ENCODE measurements at regions not wholly inside any gene's neighbourhood (a gene's known extent, or its start where the extent isn't known, plus 50 kb on each side); places are given as distances from the start of the nearest gene placed in this dataset.

DNA sequence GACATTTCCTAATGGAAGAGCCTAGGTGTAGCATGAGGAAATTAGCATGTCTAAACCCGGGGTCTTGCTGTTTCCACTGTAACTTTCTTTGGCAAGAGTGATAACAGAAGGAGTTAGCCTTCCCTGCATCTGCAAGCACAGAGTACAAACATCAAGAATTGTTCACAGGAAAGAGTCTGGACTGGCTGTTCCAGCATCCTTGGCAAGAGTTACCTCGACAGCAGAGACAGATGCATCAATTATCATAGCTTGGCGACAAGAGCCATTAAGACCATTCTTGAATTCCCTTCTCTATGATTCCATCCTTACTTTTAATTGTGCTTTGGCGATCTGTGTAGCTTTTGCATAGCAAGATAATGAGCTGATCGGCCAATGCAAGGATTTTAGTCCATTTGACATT is 82.8 kb upstream of the RALGPS2 start:
- ATAC-seq = no peak
- 58% methylated on average over 5 of the region's 5 CpGs for WGBS (ENCODE audit: missing lambda C conversion rate)

GRCh38 chr1:178643349-178643748 is 81.7 kb upstream of the RALGPS2 start:
- ChIA-PET POLR2A (no interaction called here), CTCF (interaction anchor here (1.1 to 1.3 kb wide), 2 partner anchors 14 to 26 kb away, joined by 3 to 5 read pairs; no protein-coding TSS in a partner anchor)
- 87% methylated on average over 4 of the region's 4 CpGs for WGBS (ENCODE audit: missing lambda C conversion rate)
- Histone ChIP-seq H3K4me2 (no peak overlapping the region), H3K4me3 (no peak overlapping the region), H3K9me3 (no peaks in the 10 kb centered on the region), H3K4me1 (peaks cover 8% of the 10 kb centered on the region; the same call in 1 of the 3 replicates), H3K27ac (no peak overlapping the region)
- ATAC-seq (no peak), FAIRE-seq (no peak), DNase-seq (ENCODE audit: low read depth in 1 of 2, low spot score in 1 of 2) (no peak)
- TF ChIP-seq CBX8 (IDR thresholded peaks at IDR 0.05) = no peak
- no peak for TF ChIP-seq POLR2AphosphoS2 (conservative IDR thresholded peaks at IDR 0.05; ENCODE audit: low read length)
- TF ChIP-seq EP300 (IDR thresholded peaks at IDR 0.05) = no peak
- no peak for TF ChIP-seq MYC (IDR thresholded peaks at IDR 0.05; ENCODE audit: borderline replicate concordance, low read length)
- TF ChIP-seq ZNF302 (CRISPR knock-in tag; IDR thresholded peaks at IDR 0.05) = no peak

More for the DNA sequence above, 82.8 kb upstream of the RALGPS2 start:
- ChIA-PET POLR2A (no interaction called here), CTCF (interaction anchor here (1.3 kb wide), 1 partner anchor 13 kb away, joined by 3 read pairs; no protein-coding TSS in a partner anchor)
- H3K4me3 ChIP-seq = no peak overlapping the region
- no peak overlapping the region for H3K4me2 ChIP-seq
- H3K27ac ChIP-seq = no peak overlapping the region
- no peaks in the 10 kb centered on the region for H3K9me3 ChIP-seq
- TF ChIP-seq MAX (IDR thresholded peaks at IDR 0.05) (no peak), USF2 (IDR thresholded peaks at IDR 0.05) (no peak), FOSB (CRISPR knock-in tag; IDR thresholded peaks at IDR 0.05) (no peak), CBX8 (IDR thresholded peaks at IDR 0.05) (no peak), MYC (IDR thresholded peaks at IDR 0.05; ENCODE audit: borderline replicate concordance, low read length) (no peak), FOSL2 (IDR thresholded peaks at IDR 0.05) (no peak), FOSL2 (CRISPR knock-in tag; IDR thresholded peaks at IDR 0.05) (no peak), NFE2L2 (conservative IDR thresholded peaks at IDR 0.05; ENCODE audit: low read length) (no peak), KDM1A (IDR thresholded peaks at IDR 0.05; ENCODE audit: low read depth) (no peak), ZSCAN20 (CRISPR knock-in tag; IDR thresholded peaks at IDR 0.05) (no peak), TFCP2L1 (CRISPR knock-in tag; IDR thresholded peaks at IDR 0.05) (no peak), RNF2 (IDR thresholded peaks at IDR 0.05; ENCODE audit: borderline replicate concordance, low read depth) (no peak), CHD4 (IDR thresholded peaks at IDR 0.05; ENCODE audit: borderline replicate concordance) (no peak), POLR2A (IDR thresholded peaks at IDR 0.05; ENCODE audit: low read length) (no peak), CBX2 (IDR thresholded peaks at IDR 0.05; ENCODE audit: borderline replicate concordance, low read depth) (no peak), KDM5A (IDR thresholded peaks at IDR 0.05) (no peak), EP300 (IDR thresholded peaks at IDR 0.05) (no peak), SREBF2 (IDR thresholded peaks at IDR 0.05) (no peak)
- TF ChIP-seq, protein P1, sequence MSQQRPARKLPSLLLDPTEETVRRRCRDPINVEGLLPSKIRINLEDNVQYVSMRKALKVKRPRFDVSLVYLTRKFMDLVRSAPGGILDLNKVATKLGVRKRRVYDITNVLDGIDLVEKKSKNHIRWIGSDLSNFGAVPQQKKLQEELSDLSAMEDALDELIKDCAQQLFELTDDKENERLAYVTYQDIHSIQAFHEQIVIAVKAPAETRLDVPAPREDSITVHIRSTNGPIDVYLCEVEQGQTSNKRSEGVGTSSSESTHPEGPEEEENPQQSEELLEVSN (IDR thresholded peaks at IDR 0.05; ENCODE audit: borderline replicate concordance, low read depth) = no peak
- TF ChIP-seq, protein P2, sequence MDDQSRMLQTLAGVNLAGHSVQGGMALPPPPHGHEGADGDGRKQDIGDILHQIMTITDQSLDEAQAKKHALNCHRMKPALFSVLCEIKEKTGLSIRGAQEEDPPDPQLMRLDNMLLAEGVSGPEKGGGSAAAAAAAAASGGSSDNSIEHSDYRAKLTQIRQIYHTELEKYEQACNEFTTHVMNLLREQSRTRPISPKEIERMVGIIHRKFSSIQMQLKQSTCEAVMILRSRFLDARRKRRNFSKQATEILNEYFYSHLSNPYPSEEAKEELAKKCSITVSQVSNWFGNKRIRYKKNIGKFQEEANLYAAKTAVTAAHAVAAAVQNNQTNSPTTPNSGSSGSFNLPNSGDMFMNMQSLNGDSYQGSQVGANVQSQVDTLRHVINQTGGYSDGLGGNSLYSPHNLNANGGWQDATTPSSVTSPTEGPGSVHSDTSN (IDR thresholded peaks at IDR 0.05) = no peak
- TF ChIP-seq, protein P3, sequence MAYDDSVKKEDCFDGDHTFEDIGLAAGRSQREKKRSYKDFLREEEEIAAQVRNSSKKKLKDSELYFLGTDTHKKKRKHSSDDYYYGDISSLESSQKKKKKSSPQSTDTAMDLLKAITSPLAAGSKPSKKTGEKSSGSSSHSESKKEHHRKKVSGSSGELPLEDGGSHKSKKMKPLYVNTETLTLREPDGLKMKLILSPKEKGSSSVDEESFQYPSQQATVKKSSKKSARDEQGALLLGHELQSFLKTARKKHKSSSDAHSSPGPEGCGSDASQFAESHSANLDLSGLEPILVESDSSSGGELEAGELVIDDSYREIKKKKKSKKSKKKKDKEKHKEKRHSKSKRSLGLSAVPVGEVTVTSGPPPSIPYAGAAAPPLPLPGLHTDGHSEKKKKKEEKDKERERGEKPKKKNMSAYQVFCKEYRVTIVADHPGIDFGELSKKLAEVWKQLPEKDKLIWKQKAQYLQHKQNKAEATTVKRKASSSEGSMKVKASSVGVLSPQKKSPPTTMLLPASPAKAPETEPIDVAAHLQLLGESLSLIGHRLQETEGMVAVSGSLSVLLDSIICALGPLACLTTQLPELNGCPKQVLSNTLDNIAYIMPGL (CRISPR knock-in tag; IDR thresholded peaks at IDR 0.05; ENCODE audit: borderline replicate concordance) = no peak
- H3K4me1 ChIP-seq = peaks cover 8% of the 10 kb centered on the region; the same call in 1 of the 3 replicates
- DNase-seq (ENCODE audit: low read depth in 1 of 2, low spot score in 1 of 2) (no peak), FAIRE-seq (no peak)
